Skin epidermis (tissue), 12 donors: ENCODE measurements at regions not wholly inside any gene's neighbourhood (a gene's known extent, or its start where the extent isn't known, plus 50 kb on each side); places are given as distances from the start of the nearest gene placed in this dataset.

ENCODE experiments used
- H3K27ac ChIP-seq, 21 experiments: fragments of 200-600 bp; sonication (generic) in 11 of 21; one replicate each; pipeline ENCODE4 v1.5.0; 2020; ENCODE audit warnings: mild to moderate bottlenecking in 3 of 21, inconsistent platforms in 2 of 21, moderate library complexity in 2 of 21
- H3K4me3 ChIP-seq, 7 experiments: fragments of 200-600 bp; sonication (generic) in 2 of 7; one replicate each; pipeline ENCODE4 v1.5.0; 2020; ENCODE audit warnings: inconsistent platforms in 2 of 7, mild to moderate bottlenecking in 2 of 7, moderate library complexity in 1 of 7

DNA sequence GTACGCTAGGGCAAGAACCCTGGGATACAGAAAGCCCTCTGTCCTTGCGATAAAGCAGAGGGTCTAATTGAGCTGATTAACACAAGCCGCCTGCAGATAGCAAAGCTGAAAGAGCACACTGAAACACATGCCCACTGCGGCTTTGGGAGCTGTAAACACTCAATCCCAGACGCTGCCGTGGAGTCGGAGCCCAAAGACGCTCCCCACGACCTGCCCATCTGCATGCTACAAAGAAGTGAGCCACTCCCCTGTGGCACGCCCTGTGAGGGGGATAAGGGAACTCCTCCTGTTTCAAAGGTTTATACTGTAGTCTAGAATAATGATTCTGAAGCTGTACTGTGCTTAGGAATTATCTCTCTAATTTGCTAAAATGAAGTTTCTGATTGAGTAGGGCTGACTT is 985.6 kb upstream of the GHITM start:
- Histone ChIP-seq H3K4me3 (no peak overlapping the region), H3K27ac (no peak overlapping the region)

DNA sequence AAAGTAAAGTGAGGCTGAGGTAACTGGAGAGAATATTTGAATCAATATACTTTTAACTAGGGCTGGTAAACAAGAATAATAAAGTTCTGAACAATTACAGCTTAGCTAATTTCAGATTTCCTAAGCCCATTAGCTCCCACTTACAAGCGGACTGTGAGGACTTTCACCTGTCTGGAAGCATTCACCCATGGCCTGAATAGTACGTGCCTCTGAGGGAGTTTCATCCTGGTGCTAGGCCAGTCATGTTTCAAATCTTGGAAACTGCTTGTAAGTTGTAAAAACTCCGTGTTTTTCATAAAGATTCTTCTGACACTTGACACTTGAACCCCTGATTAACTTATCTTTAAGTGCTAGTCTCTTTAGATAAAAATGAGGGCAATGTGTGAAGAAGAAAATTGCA is 975.2 kb upstream of the GHITM start:
- Histone ChIP-seq H3K27ac (no peak overlapping the region), H3K4me3 (no peak overlapping the region)

DNA sequence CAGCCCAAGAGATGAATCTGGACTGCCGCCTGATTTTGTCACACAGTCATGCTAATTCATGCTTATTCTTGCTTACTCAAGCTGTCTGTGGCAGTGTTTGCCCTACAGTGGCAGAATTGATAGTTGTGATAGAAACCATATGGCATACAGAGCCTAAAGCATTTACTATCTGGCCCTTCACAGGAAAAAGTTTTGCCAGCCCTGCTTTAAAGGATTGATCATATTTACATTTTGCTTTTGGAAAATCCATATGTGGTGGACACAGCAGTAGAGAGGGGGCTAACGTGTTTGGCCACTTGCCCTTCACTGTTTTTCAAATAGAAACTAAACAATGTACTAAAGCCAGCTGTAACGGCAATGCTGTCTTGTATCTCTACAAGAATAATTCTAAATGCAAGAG is 974.0 kb upstream of the GHITM start:
- Histone ChIP-seq H3K27ac (no peak overlapping the region), H3K4me3 (no peak overlapping the region)

DNA sequence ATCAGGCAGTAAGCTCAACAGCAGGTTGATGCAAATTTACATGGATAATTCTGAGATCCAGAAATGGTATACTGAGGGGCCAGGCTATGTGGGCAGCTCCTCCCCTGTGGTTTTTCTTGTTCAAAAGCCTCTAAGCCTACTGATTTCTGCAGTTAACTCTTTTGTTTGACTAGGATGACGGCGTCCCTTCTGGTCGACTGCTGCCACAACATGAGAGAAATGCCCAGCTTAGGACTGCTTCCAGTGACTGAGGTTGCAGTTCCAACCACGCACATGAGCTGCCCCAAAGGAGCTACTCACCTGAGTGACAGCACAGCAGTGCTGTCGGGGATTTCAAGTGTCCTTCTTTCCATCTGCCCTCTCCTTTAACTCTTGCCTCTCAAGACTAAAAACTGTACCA is 973.0 kb upstream of the GHITM start:
- no peak overlapping the region for H3K4me3 ChIP-seq
- H3K27ac ChIP-seq: no peak overlapping the region

DNA sequence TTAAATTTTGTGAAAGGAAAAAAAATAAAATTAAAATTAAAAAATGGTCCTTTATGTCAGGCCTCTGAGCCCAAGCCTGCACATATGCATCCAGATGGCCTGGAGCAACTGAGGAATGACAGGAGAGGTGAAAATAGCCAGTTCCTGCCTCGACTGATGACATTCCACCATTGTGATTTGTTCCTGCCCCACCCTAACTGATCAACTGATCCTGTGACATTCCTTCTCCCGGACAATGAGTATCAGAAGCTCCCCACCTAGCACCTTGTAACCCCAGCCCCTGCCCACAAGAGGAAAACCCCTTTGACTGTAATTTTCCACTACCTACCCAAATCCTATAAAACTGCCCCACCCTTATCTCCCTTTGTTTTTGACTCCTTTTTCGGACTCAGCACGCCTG is 972.2 kb upstream of the GHITM start:
- no peak overlapping the region for H3K27ac ChIP-seq
- H3K4me3 ChIP-seq: no peak overlapping the region

DNA sequence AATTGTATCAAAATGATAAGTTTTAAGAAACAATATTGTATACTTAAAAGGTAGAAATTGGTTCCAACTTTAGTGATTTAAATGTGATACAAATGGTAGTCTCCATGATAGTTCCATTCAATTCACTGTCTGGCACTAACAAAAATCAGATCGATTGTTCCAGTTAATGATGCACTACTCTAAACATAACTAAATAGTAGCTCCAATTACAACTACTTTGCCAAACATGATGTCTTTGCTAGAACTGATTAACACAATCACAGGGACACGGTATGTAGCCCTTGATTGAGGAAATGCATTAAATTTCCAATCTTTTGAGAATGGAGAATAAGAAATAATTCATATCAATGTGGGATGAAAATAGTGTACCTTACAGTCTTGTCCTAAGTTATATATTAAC is 962.4 kb upstream of the GHITM start:
- no peak overlapping the region for H3K27ac ChIP-seq
- H3K4me3 ChIP-seq: no peak overlapping the region

DNA sequence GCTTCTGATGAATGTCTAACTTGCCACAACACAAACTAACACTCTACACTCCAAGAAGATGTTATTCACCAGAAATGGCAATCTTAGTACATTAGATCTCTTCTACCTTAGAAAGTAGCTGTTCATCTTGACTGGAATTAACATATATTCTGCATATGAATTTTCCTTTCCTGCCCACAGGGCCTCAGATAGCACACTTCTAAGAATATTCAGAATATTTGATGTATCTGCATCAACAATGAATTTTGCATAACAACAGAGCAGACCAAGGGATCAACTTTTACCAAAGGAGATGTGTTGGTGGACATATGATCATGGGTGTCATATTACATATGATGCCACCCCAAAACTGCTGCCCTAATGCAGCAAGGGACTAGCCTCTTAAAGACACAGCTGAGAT is 960.8 kb upstream of the GHITM start:
- Histone ChIP-seq H3K27ac (no peak overlapping the region), H3K4me3 (no peak overlapping the region)

DNA sequence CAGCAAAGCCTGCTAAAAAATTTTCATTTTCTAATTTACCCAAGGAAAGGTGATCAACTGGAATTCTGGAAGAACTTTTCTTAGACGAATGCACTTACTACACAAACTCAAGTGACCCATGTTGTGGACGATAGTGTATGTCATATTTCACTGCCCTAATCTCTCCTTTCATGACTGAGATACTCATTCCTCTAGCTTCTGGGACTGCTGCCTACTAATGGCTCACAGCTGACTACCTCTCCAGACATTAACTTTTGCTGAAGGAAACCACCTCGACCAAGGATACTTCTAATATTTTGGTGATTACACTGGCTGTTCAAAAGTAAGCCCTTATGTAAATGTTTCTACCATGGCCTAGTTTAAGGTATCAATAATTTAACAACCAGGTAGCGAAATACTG is 959.9 kb upstream of the GHITM start:
- Histone ChIP-seq H3K27ac (no peak overlapping the region), H3K4me3 (no peak overlapping the region)

DNA sequence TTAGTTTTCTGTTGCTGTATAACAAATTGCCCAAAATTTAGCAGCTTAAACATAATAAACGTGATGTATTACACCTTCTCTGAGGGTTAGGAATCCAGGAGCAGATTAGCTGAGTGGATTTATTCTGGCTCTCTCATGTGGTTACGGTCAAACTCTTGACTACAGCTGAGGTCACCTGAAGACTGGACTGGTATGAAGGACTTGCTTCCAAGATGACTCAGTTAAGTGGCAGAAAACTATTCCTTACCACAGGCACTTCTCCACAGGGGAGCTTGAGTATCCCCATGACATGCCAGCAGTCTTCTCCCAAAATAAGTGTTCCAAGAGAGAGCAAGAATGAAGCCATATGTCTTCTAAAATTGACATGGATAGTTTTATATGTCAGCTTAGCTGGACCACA is 957.2 kb upstream of the GHITM start:
- H3K27ac ChIP-seq: no peak overlapping the region
- no peak overlapping the region for H3K4me3 ChIP-seq

DNA sequence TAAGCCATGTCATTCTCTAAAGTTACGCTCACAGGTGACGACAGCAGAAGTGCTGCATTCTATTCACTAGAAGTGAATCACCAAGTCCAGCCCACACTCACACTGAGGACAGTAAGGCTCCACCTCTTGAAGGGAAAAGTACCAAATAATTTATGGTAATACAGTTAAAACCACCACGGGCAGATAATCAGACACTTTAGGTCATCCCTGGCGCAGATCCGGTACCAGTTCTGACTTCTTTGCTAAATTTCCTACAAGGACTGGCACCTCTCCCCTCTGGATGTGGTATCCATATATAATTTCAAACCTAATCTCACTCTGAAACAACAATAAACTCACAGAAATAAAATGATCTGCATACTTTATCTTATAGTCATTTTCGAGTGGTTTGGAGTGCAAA is 954.7 kb upstream of the GHITM start:
- Histone ChIP-seq H3K27ac (no peak overlapping the region), H3K4me3 (no peak overlapping the region)

DNA sequence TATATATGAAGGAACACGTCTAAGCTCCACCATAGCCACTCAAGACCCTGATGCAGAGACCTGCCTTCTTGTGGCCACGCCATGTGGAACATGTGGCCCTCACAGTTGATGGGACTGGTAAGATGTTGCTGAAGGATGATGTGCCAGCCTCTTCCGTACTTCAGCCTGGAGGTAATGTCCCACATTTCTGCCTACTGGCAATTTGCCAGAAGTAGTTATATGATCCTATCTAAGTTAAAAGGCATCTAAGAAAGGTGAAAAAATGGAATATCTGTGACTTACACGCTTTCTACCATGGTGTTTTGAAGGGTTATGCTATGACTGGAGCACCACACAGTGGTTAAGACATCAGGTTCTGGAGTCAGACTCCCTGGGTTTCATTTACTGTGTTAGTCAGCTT is 948.7 kb upstream of the GHITM start:
- H3K4me3 ChIP-seq: no peak overlapping the region
- no peak overlapping the region for H3K27ac ChIP-seq

DNA sequence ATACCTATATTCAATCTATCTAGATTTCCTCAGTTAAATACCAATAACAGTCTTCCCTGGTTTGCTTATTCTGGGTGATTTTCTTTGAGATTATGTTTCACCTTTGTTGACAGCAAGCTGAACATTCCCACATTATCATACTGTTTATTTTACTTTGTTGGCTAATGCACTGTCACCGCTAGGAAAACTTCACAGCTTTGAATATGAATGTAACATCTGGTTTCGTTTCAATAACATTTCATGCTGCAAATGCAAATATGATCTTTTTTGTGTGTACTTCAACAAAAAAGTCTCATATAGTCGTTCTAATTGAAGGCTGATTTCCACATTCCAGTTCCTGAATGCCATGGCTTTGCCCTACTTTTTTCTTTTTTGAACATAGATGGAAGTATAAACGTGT is 946.3 kb upstream of the GHITM start:
- H3K4me3 ChIP-seq: no peak overlapping the region
- no peak overlapping the region for H3K27ac ChIP-seq

DNA sequence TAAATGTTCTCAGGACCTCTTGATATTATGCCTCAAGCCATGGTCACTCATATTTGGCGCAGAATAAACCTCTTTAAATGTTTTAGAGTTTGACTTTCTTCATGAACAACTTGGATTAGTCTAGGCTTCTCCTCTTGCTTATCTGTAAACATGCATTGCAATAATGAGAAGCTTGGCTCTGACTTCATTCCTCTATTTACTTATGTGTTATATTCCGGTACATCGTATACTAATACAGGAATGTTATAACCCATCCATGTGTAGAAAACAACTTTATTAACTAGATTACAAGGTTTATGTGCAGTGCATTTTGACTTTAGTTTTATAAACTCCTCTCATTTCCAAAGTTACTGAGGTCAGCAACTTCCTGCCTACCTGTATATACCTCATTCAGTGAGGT is 944.3 kb upstream of the GHITM start:
- Histone ChIP-seq H3K27ac (no peak overlapping the region), H3K4me3 (no peak overlapping the region)

DNA sequence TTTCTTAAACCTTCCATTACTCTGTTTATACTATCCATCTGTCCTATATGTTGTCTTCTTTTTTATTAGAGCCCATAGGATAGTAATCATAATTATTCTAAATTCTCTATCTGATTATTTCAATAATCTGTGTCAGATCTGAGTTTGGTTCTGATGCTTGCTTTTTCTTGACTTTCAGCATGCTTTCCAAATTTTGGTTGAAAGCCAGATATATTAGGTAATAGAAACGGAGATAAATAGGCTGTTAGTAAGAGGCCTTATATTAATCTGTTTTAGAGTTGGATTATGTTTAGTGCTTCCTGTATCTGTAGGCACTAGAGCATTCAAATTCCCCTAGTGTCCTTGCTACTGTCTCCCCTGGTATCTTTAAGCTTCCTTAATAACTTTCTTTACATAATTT is 939.9 kb upstream of the GHITM start:
- no peak overlapping the region for H3K27ac ChIP-seq
- no peak overlapping the region for H3K4me3 ChIP-seq

DNA sequence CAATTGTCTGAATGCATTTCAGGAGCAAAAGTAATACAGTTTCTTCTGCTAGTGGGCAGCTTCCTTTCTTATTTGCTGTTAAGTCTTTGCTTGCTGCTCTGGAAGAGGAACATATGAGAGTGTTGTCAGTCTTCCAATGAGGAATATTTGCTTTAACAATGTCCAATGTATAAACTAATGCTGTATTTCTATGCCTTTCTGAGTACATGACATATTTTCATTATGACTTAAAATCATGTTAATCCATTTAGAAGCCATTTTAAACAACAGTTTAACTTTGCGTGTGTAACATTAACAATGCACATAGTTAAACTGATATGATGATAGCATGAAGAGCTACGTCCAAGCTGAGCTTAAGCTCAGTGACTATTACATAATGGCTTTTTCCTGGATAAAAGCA is 933.4 kb upstream of the GHITM start:
- Histone ChIP-seq H3K27ac (no peak overlapping the region), H3K4me3 (no peak overlapping the region)

DNA sequence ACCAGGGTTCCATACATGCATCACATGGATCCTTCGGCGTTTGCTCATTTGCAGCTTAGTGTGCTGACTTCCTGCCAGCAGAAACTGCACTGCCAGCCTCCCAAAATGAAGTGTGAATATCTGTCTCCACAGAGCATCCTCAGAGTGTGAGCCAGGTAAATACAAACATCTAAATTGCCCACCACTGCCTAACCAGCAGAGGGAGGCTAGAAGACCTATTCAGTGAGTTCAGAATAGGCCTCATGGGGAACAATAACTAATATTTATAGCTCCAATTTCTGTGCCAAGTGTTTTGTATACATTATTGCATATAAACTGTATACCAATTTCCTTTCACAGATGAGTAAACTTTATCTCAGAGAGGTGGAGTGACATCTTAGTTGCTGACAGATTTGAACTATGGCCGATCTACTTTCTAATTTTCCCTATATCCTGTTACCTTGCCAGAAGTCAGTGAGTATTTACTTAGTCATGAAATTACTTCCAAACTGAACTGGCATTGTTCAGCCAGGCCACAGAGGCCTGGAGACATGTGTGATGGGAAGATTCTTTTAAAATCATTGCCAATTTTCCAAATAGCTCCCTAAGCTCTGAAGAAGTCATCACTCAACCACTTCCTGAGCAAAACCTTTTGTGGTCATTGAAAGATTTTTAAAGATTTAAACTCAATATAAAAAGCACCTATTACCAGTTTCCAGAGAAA is 926.5 kb upstream of the GHITM start:
- H3K4me3 ChIP-seq: no peak overlapping the region
- no peak overlapping the region for H3K27ac ChIP-seq

DNA sequence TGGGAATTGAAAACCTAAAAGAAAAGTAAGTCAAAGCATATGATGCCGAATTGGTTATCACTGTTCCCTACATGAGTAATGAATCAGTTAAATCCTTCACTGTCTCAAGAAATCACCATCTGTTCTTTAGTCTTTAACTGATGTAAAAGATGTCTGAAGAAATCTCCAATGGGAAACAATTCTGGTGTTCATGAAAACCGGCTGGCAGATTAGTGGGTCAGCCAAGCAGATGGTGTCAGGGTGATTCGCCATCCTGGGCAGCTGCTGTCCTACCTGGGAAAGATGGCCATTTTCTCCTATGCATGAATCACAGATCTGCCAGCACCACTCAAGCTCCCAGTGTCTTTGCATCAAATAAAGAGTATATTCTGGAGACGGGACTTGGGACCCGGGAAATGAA is 925.2 kb upstream of the GHITM start:
- H3K4me3 ChIP-seq: no peak overlapping the region
- no peak overlapping the region for H3K27ac ChIP-seq

DNA sequence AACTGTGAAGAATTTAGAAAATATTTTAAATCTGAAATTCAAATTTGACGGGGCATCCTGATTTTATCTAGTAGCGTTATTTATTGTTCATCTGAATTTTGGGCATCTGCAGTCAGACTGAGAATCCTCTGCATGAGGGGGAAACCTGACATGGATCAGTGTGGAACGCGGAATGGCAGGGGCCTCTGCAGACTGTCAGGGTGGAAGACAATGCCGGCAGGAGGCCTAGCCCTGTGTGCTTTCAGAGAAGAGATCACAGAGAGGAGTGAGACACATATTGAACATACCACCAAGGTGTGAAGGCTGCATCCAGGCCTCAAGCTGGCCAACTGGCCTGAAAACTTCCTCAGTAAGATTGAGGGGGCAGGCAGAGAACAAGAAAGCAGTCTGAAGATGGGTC is 921.1 kb upstream of the GHITM start:
- no peak overlapping the region for H3K27ac ChIP-seq
- no peak overlapping the region for H3K4me3 ChIP-seq

DNA sequence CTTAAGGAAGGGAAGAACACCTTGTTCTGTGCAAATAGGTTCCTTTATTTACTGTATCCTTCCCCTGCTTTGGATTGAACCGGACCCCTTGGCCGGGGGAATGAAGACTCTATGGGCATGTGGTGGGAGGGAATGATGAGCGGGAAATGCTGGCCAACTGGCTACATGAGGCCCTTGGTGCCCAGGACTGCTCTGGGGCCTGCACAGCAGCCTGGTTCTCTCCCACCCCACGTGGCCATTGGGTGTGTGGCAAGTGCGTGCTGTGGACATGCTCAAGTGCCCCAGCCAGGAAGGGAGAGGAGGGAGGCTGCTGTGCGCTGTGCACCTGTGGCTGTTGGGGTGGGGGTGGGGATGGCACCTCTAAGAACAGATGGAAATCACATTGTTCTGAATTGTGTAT is 917.0 kb upstream of the GHITM start:
- no peak overlapping the region for H3K4me3 ChIP-seq
- H3K27ac ChIP-seq: no peak overlapping the region

DNA sequence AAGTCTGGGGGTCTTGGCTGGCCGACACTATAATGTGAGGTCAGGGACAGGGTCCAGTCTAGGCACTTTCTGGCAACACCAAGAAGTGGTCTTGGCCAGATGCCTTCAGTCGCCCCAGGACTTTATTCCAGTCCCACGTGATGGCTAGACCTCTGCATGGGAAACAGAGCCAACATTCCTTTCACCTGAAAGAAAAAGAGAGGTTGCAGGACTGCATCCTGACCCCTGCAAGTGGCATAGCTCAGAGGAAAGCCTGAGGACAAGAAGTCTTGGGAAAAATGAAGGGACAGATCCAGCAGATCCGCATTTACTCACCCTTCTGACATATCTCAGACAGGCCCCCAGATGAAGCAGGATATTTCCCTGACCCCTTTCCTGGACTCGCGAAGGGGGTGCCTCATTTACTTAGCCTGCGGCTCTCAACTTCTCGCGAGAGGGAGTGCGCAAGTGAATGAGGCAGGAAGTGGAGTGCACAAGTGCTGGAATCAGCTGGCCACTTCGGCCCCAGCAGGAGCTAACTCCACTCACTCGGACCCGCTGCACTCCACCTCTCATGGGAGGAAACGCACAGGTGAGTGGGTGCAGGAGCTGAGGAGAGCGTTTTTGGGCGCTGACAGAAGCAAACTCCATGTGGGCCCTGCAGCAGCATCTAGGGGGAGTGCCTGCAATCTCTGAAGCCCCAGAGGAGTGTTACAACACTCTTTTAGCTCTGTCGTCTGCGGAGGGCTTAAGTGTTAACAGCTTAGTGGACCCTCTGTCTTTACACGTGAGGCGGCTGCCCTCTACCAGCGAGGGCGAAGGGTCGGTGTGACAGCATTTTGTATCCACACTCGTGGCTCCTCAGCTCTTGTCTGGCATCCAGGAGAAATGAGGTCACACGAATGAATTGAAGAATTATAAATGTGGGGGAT is 916.2 kb upstream of the GHITM start:
- H3K4me3 ChIP-seq: no peak overlapping the region
- H3K27ac ChIP-seq: no peak overlapping the region

DNA sequence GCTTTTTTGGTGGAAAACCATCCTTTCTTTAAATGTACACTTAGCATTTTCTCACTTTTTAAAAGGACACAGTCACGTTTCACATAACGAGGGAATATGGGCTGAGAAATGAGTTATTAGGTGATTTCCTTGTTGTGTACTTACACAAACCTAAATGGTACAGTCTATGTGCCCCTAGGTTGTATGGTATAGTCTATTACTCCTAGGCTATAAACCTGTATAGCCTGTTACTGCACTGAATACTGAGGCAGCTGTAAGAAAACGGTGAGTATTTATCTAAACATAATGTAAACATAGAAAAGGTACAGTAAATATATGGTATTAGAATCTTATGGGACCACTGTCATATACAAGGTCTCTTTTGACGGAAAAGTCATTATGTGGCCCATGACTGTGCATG is 913.5 kb upstream of the GHITM start:
- Histone ChIP-seq H3K27ac (no peak overlapping the region), H3K4me3 (no peak overlapping the region)

DNA sequence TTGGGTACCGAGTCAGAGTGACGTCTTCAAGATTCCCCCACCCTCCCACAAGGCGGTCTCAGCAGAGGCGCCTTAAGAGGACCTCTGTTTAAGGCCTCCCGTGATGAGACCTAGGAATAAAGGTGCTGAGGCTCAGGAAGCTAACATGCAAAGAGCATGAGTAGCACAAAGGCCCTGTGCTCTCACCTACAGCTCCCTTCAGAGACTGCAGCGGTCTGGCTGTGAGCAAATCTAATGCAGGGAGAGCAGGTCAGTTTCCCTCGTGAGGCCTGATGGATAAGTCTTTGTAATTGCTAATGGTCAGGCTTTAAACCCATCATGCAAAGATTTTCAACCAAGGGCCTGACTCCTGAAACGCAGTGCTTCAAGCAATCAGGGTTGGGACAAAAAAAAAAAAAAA is 909.3 kb upstream of the GHITM start:
- Histone ChIP-seq H3K4me3 (no peak overlapping the region), H3K27ac (no peak overlapping the region)
